NCI-H1417 treated with DMSO at 0.1 percent for 48 hours (cell line): ENCODE measurements at regions not wholly inside any gene's neighbourhood (a gene's known extent, or its start where the extent isn't known, plus 50 kb on each side); places are given as distances from the start of the nearest gene placed in this dataset.
A peak's percentile ranks its signal among the peaks of the same experiment; 100 is the strongest.

ENCODE experiments used
- DNase-seq: peaks from one replicate; lab custom pipeline; 2025; lab: John Stamatoyannopoulos, UW

DNA sequence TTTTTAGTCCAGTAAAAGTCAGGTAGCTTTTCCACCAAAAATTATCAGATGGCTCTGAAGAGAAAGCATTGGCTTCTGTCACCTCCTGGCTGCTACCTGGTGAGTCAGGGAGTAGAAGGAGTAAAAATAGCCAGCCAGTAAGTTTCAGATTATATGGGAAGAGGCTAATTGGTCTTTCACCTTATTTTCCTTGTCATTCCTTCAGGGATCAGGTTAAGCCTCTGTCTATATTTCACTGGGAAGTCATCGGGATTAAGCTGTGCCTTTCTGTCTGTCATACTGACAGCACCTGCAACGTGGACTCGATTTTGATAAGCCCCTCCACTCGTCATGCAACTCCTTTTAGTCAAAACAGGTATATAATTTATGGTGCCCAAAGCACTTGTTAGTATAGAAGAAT lies 380.7 kb upstream of the CELF4 start:
- peak; percentile 44 for DNase-seq

DNA sequence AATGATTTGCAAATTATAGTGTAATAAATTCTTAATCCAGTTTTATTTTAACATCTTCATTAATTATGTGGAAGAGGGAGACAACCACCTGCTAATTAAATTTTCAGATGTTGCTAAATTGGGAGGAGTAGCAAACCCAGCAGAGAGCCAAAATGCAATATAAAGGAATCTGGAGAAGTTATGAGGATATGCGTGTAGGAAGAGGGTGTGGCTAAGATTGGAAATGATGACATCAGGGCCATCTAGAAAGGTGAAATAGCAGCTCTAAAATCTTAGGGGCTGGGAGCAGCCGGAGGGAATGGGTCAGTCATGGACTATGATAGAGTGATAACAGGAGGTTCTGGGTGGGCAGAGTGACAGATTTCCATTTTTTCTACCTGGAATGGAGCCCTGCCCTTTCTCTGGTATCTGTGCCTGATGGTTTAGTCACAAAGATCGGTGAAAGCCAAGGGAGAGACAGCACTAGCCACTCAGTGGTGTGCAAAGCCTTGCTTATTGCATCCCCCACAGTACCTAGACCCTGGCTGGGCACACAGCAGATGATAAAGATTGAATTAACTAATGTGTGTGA lies 379.2 kb upstream of the CELF4 start:
- DNase-seq = no peak

DNA sequence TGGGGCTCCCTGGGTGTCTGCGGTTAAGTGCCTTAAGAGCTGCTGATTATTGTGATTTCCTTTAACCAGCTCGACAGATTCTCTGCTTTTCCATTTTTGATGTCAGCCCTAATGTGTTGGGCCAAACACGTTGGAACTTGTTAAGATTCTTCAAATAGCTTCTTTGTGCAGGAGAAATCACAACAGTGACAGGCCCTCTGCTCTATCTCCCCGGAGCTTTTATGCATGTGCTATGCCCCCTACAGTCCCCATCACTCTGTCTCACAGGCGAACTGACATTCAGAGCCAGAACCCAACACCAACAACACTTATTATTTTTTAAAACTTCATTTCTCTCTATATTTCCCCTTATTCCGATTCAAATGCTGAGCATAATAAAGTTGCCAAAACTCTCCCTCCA lies 371.7 kb upstream of the CELF4 start:
- DNase-seq = no peak

DNA sequence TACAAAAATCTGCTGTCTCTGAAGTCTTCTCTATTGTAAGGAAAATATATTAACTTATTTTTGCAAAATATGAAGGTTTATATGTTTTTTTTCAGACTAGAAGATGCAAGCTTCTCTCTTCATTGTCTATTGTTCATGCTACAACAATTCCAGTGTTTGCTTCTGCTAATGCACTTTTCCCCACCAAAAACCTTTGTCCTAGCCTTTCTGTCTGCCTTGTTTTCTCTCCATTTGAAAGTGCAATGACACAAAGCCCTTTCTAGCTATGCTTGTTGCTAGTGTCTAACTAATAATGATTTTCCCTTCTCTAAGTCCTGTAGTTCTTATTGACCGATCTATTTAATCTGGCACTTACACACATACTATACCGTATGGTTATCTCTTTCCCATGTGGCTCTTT lies 369.5 kb upstream of the CELF4 start:
- DNase-seq = no peak

DNA sequence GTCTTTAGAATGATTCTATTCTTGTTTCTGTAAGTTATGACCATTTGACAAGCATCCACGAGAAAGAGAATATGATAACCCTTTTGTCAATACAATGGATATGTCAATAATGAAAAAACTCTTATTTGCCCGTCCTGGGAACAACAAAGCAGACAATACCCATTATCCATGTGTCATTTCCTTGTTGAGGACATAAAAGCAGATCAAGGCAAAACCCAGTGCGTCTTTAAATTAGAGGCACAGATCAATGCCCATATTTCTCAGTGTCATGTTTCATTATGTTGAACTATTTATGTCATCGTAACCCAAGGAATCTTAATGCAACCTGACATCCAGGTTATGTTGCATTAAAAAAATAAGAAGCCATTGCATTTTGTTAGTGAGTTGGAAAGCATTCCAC lies 365.0 kb upstream of the CELF4 start:
- no peak for DNase-seq

DNA sequence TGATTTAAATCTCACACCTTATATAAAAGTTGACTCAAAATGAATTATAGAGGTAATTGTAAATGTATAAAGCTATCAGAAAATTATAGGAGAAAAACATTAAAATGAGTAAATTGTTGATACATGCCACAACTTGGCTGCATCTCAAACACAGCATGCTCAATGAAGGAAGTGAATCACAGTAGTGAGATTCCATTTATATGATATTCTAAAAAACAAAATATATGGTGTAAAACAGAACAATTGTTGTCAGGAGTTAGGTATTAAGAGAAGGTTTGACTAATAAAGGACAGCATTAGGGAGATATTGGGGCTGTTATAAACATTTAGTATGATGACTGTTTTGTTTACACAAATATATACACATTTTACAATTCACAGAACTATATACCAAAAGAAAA lies 356.6 kb upstream of the CELF4 start:
- no peak for DNase-seq

DNA sequence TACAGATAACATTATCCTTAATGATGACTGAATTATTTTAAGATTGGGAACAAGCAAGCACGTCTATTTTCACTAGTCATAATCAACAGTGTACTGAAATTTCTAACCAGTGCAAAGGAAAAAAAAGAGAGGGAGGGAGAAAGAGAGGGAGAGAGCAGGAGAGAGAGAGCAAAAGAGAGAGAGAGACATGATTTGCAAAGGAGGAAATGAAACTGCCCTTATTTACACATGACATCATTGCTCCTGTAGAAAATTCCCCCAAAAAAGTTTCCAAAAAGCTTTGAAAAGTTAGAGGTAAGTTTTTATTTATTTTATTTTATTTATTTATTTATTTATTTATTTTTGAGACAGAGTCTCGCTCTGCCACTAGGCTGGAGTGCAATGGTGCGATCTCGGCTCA lies 355.3 kb upstream of the CELF4 start:
- no peak for DNase-seq

DNA sequence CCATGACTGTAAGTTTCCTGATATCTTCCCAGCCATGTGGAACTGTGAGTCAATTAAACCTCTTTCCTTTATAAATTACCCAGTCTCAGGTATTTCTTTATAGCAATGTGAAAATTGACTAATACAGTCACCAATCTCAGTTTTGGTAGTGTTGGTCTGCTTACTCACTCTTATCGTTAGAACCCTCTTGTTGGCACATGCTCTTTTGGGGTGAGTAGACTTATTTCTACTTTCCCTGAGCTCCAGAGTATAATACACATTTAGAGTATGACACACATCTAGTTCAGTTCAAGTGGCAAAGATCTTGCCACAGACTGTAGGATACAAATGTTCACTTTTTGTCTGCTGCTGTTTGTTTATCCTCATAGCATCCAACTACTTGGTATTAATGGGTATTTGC lies 347.5 kb upstream of the CELF4 start:
- DNase-seq = no peak

DNA sequence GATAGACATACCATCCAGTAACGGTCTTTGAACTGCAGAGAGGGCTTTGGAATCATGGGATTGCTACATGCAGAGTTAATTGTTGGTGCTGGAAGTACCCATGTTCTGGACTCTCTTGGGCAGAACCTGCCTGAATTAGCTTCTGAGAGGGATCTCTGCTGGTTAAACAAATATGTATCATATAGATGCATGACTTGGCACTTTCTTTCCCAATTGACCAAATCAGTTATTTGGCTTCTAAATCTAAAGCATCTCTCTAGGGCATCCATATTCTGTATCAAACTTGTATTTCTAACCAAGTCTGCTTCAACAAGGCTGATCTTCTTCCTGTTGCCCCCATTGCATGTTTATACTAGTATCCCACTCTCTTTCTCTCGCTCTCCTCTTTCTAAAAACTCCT lies 336.7 kb upstream of the CELF4 start:
- DNase-seq = no peak

DNA sequence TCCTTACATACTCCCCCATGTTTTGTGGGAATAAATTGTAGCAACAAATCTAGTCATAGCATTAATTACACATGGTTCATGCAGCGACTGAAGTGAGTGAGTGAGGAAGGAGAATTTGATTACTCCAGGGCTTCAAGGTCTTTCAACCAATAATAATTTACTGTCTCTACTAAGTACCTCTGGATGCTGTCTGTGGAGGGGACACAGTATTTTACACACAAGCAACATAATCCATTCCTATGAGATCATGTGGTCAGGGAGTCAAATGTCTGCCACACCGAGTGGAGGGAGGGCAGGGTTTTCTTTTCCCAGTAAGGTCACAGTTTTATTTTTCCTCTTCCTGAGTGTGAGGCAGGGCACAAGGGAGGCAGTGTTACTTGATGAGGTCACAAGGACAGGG lies 334.7 kb upstream of the CELF4 start:
- DNase-seq = no peak

DNA sequence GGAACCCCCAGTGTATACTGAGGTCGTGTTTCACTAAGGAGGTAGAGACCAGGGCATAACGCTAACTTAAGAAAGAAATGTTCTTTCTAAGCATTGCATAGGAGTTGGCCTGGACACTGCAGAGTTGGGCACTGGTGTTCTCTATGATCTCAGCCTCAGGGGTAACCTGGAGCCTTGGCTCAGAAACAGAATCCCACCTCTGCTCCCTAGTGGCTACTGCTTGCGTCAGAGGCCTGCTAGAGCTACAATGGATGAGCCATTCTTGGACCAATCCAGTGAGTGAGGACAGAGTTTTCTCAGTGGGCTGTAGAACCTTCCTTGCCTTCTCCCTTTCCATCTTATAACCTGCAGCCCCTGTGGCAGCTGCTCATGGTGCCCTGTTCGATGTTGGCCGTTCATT lies 324.4 kb upstream of the CELF4 start:
- DNase-seq = no peak

DNA sequence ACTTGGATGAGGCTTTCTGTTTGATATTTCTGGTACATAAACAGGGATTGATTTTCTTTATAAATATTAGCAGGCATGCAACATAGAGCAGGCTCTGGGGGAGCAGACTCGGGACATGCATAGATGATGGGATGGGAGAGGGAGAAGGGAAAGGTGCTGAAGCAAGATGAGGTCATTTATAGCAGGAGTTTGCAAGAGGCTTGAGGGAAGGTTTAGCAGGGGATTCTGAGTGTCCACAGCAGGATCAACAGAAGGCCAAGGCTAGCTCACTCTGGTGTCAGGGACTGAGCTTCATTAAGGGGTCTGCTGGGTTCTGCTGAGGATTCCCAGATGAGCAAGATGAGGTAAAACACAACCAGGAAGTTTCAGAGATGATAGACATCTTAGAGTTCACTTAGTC lies 309.1 kb upstream of the CELF4 start:
- DNase-seq = no peak

DNA sequence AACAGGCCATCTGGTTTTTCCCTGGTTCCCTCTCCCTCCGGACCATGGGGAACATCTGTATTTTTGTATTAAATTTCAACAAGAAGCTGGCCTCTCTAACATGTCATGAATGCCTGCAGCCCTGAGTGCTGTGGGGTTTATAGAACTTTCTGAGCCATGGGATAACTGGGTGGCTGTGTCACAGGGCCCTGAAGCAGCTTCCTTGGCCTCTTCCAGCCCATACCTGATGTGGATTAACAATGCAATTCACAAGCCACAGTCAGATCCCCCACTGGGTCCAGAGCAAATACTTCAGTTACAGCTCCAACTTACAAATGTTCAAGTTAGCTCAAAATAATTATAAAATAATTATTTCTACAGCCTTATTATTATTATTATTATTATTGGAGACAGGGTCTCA lies 307.8 kb upstream of the CELF4 start:
- DNase-seq = no peak

DNA sequence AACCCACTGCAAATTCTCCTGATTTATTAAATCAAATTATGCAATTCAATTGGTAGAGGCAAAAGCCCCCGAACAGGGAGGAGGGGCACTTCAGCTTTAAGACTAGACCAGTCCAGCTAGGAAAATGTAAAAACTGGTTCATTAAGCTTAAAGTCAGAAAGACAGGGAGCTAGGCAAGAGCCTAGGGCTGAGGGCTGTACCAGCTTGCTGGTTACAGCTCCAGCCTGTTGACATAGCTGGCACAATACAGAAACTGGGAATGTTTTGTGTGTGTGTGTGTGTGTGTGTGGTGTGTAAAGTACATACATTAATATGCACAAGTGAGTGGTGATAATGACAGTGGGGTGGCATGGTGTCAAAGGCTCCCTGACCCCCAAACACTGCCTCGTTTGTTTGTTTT lies 307.0 kb upstream of the CELF4 start:
- DNase-seq = no peak

DNA sequence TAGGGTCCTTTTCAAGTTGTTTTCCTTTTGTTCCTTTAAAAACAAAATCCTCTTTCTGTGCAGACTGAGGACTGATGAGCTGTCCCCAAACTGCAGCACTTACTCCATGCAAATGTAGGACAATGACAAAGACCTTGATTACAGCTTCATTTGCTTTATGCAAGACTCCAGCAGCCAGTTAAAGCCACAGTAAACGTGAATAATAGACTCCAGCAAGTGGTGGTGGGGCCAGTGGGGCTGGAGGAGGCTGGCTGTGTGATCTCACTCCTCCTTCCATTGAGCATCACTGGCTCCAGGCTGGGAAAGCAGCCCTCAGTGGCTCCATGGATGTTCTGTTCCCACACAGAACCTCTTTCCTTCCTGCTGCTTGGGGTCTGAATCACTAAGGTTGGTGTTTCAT lies 306.0 kb upstream of the CELF4 start:
- DNase-seq = no peak

DNA sequence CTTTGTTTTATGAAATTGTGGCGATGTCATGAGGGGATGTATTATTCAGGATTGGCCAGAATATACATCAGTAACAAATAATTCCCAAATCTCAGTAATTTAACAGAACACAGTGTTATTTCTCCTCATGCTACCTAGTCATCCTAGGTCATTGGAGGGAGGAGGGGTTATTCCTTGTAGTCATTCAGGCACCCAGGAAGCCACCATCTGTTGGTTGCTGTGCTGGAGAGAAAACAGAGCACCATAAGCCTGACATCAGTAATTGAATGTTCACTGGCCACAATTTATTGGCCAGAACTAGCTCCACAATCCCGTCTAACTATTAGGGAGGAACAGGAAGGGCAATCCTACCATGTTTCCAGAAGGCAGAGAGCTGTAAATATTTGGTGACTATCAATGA lies 303.5 kb upstream of the CELF4 start:
- DNase-seq = no peak

DNA sequence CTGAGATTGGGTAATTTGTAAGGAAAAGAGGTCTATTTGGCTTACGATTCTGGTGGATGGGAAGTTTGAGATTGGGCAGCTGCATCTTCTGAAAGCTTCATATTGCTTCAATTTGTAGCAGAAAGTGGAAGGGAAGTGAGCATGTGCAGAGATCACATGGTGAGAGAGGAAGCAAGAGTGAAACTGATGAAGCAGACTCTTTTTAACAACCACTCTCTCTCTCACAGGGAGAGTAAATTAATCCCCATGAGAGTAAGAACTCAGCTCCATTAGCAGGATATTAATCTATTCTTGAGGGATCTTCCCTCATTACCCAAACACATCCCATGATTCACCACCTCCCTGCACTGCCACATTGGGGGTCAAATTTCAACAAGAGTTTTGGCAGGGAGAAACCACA lies 298.5 kb upstream of the CELF4 start:
- no peak for DNase-seq

DNA sequence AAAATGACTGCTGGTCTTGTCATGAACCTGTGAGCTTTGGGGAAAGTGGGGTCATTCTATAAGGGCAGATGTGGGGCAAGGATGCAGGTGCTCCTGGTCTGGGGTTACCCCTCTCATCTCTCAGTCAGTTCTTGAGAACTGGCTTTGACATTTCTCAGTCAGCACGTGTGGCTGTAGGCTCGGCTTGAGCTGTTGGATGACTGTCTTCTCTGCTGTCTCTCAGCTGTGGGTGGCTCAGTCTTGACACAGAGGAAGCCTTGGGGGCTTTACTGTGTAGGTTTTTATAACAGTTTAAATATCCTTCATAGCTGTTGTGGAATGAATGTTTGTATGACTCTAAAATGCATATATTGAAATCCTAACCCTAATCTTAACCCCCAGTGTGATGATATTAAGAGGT lies 296.4 kb upstream of the CELF4 start:
- DNase-seq = no peak

DNA sequence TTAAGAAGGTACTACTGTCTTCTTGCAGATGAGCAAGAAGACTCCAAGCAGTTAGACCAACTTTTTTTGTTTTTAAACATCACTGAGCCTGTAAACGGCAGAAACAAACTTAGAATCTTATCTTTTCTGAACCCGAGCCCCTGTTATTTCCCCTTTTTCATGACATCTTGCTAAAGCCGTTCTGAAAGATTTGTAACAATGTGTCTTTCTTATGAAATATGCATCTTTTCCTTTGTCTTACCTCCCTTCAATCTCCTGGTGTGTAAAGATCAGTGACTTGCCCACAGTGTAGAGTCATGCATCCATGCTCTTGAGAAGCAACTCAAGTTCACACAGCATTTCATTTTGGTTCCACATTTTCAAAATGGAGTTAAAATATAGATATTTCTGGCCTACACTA lies 288.8 kb upstream of the CELF4 start:
- no peak for DNase-seq

DNA sequence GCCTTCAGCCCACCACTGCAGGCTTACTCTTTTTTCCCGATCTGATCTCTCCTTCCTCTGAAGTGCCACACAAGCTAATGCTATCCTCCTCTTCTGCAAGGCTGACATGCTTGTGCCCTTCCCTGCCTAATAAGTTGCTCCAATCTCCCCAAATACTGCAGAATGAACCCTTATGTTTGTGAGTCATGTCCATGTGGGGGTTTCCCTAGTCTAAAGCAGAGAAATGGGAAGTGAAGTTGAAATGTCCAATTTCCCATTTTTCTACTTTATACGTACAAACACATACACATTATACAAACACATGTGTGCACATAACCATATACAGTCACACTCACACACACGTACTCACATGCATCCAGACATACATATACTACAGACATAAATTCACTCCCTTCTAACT lies 288.1 kb upstream of the CELF4 start:
- no peak for DNase-seq

DNA sequence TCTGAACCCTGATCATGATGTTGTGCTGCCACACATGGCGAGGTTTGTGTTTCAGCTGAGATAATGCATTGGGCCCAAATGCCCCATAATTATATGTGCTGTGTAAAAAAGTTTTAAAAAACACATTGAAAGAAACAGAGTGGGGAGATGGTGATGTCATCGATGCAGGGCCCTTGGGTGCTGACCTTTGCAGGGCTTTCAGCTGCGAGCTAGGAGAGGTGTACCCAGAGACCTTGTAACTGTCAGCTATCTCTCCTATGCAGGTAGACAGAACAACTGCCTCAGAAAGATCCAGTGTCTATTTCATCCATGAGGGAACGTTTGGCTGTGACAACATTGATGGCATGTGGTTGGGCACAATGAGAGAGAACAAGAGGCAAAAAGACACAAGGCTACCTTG lies 286.9 kb upstream of the CELF4 start:
- no peak for DNase-seq

DNA sequence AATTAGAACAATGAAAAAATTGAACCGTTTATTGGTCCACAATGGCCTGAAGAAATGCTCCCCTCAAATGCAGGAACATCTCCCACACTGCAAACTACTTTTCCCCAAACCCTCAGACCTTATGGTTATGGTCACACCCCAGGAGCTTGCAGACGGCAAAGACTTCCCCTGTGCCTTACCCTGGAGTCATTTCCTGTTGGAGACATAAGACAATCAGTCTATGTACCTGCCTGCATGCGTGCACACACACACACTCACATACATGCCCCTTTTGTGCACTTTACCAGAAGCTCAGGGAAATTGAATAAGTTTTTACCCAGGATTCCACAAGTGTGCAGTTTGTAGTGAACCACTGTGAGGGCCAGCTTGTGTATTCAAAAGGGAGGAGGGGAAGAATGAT lies 281.9 kb upstream of the CELF4 start:
- no peak for DNase-seq

DNA sequence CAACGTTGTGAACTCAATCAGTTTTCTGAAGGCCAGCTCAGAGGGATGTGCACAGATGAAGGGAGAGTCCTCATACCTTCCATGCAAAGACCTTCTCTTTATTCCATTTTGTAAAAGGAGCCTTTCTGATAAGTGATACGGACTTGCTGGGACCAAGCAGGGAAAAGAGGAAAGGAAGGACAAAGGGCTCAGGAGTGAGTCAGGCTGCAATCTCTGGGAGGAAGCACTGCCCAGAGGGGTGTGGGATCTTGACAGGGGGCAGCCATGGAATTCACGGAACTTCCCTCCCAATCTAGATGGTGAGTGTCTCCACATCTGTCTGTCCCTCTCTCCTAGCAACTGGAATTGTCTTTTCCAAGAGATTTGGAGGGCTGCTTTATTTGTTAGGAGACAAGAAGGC lies 281.4 kb upstream of the CELF4 start:
- DNase-seq = no peak

DNA sequence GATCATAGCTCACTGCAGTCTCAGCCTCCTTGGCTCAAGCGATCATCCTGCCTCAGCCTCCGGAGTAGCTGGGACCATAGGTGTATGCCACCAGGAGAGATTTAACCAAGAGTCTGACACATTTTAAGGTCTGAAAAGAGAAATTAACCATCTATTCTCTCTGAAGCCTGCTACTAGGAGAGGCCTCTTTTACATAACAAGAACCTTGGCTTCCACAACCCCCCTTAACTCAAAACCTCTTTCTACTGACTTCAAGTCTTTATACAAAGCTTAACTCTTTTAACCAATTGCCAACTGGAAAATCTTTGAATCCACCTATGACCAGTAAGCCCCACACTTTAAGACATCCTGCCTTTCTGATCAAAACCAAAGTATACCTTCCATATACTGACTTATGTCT lies 279.9 kb upstream of the CELF4 start:
- DNase-seq = no peak
